ENCODE measurements at regions not wholly inside any gene's neighbourhood (a gene's known extent, or its start where the extent isn't known, plus 50 kb on each side); places are given as distances from the start of the nearest gene placed in this dataset.

DNA sequence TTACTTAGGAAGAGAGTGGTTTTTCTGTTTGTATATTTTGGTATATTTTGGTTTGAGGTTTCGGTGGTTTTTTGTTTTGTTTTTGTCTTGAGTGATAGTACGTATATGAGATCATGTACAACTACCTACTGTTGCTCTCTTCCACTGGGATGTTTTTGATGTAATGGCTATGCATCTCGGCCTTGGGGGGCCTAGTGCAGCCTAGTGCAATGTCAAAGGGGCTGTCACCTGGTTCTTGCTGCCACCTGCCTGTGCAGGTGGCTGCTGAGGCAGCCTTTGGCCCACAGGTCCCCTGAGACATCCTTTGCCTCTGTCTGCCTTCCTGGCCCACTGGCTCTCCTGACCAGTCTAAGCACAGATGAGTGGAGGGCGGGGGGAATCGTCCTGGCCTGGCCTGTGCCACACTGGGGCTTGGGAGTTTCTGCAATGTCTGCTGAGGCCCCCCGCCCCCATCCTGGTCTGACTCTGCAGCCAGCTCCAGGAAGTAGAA lies 546.6 kb downstream of the CD83 start:
- Histone ChIP-seq H3K36me3 (ENCODE audit: insufficient read depth, low read length) (no peaks in the 10 kb centered on the region), H3F3A (ENCODE audit: insufficient read depth, low read length, poor library complexity, severe bottlenecking) (no peaks in the 10 kb centered on the region), H2AFZ (ENCODE audit: low read depth, low read length) (no peak overlapping the region), H3K27ac (ENCODE audit: low read length) (no peak overlapping the region), H3K79me2 (replicated peaks; ENCODE audit: insufficient read depth, low read length) (no peaks in the 10 kb centered on the region), H3K9ac (ENCODE audit: low read length) (no peak overlapping the region), H3K4me2 (ENCODE audit: low read length) (no peak overlapping the region), H4K20me1 (ENCODE audit: insufficient read depth) (no peaks in the 10 kb centered on the region), H3K9me2 (ENCODE audit: insufficient read depth, low read length) (no peaks in the 10 kb centered on the region), H3K9me3 (ENCODE audit: low read length) (no peaks in the 10 kb centered on the region), H3K27me3 (ENCODE audit: insufficient read depth, low read depth, low read length) (no peaks in the 10 kb centered on the region), H3K4me3 (ENCODE audit: low read length) (no peak overlapping the region)
- TF ChIP-seq POLR2AphosphoS5 (IDR thresholded peaks at IDR 0.05) (no peak), CTCF (IDR thresholded peaks at IDR 0.05; ENCODE audit: poor library complexity, severe bottlenecking) (no peak), RAD21 (conservative IDR thresholded peaks at IDR 0.05) (no peak), EP300 (conservative IDR thresholded peaks at IDR 0.05; ENCODE audit: poor library complexity, severe bottlenecking) (no peak), MXI1 (conservative IDR thresholded peaks at IDR 0.05; ENCODE audit: poor library complexity, severe bottlenecking) (no peak), TAF1 (IDR thresholded peaks at IDR 0.05; ENCODE audit: low read depth) (no peak), REST (IDR thresholded peaks at IDR 0.05; ENCODE audit: borderline replicate concordance) (no peak), EZH2 (IDR thresholded peaks at IDR 0.05; ENCODE audit: borderline replicate concordance, insufficient read depth, low read length, poor library complexity, severe bottlenecking) (no peak), SMC3 (conservative IDR thresholded peaks at IDR 0.05; ENCODE audit: poor library complexity) (no peak)

- no peak overlapping the region for H2AFZ ChIP-seq (ENCODE audit: low read depth, low read length)
- no peak for TF ChIP-seq TAF1 (IDR thresholded peaks at IDR 0.05; ENCODE audit: low read depth)
- TF ChIP-seq POLR2AphosphoS5 (IDR thresholded peaks at IDR 0.05), result no peak
- no peak for TF ChIP-seq REST (IDR thresholded peaks at IDR 0.05; ENCODE audit: borderline replicate concordance)
- TF ChIP-seq MXI1 (conservative IDR thresholded peaks at IDR 0.05; ENCODE audit: poor library complexity, severe bottlenecking), result no peak
- TF ChIP-seq EZH2 (IDR thresholded peaks at IDR 0.05; ENCODE audit: borderline replicate concordance, insufficient read depth, low read length, poor library complexity, severe bottlenecking), result no peak
- no peak for TF ChIP-seq RAD21 (conservative IDR thresholded peaks at IDR 0.05)
- no peak for TF ChIP-seq SMC3 (conservative IDR thresholded peaks at IDR 0.05; ENCODE audit: poor library complexity)
- no peak for TF ChIP-seq CTCF (IDR thresholded peaks at IDR 0.05; ENCODE audit: poor library complexity, severe bottlenecking)
- no peak for TF ChIP-seq EP300 (conservative IDR thresholded peaks at IDR 0.05; ENCODE audit: poor library complexity, severe bottlenecking)
- H3K4me2 ChIP-seq (ENCODE audit: low read length), result no peak overlapping the region
These were observed 547.2 kb downstream of the CD83 start for GRCh38 chr6:14664621-14665315.

More at GRCh38 chr6:14664621-14665315, 547.2 kb downstream of the CD83 start:
- no peaks in the 10 kb centered on the region for H3K79me2 ChIP-seq (replicated peaks; ENCODE audit: insufficient read depth, low read length)
- H3K9me2 ChIP-seq (ENCODE audit: insufficient read depth, low read length), result no peaks in the 10 kb centered on the region
- no peaks in the 10 kb centered on the region for H3K27me3 ChIP-seq (ENCODE audit: insufficient read depth, low read depth, low read length)
- H3K9me3 ChIP-seq (ENCODE audit: low read length), result no peaks in the 10 kb centered on the region
- no peaks in the 10 kb centered on the region for H4K20me1 ChIP-seq (ENCODE audit: insufficient read depth)
- H3K4me3 ChIP-seq (ENCODE audit: low read length), result no peak overlapping the region
- H3F3A ChIP-seq (ENCODE audit: insufficient read depth, low read length, poor library complexity, severe bottlenecking), result no peaks in the 10 kb centered on the region
- no peaks in the 10 kb centered on the region for H3K36me3 ChIP-seq (ENCODE audit: insufficient read depth, low read length)
- H3K27ac ChIP-seq (ENCODE audit: low read length), result no peak overlapping the region
- no peak overlapping the region for H3K9ac ChIP-seq (ENCODE audit: low read length)
